CD14-positive monocyte (primary cell): ENCODE measurements at regions not wholly inside any gene's neighbourhood (a gene's known extent, or its start where the extent isn't known, plus 50 kb on each side); places are given as distances from the start of the nearest gene placed in this dataset.

Experiments
- DNase-seq, 3 donors: peaks; one replicate each; pipeline ENCODE4 v3.0.0-alpha.2; 2011 to 2022
- H2AFZ ChIP-seq: 2 replicates; pipeline ENCODE4 v1.6.0; 2012; ENCODE audit warnings: mild to moderate bottlenecking, low read depth, low read length, inconsistent platforms; ENCODE audit not compliant: insufficient read depth, poor library complexity, severe bottlenecking
- H3K27ac ChIP-seq, 2 donors: 1 replicate in 1 of 2; 2 replicates in 1 of 2; pipeline ENCODE4 v1.5.1; 2012 to 2013; ENCODE audit warnings: low read length in 2 of 2, control low read depth in 1 of 2, inconsistent platforms in 1 of 2, low read depth in 1 of 2, mild to moderate bottlenecking in 1 of 2
- H3K27me3 ChIP-seq, 2 donors: one replicate each; pipeline versions ENCODE4 v1.6.0 to v1.6.1; 2011 to 2013; ENCODE audit warnings: low read length in 2 of 2; ENCODE audit not compliant: control insufficient read depth in 2 of 2, insufficient read depth in 2 of 2
- H3K36me3 ChIP-seq, 2 donors: replicated peaks in 1 of 2; 1 replicate in 1 of 2; 2 replicates in 1 of 2; pipeline versions ENCODE4 v1.5.1 to v1.6.1; 2012 to 2013; ENCODE audit warnings: low read length in 2 of 2, control low read depth in 1 of 2, inconsistent platforms in 1 of 2, mild to moderate bottlenecking in 1 of 2; ENCODE audit not compliant: insufficient read depth in 2 of 2, control insufficient read depth in 1 of 2
- H3K4me1 ChIP-seq, 2 donors: 1 replicate in 1 of 2; 2 replicates in 1 of 2; pipeline versions ENCODE4 v1.5.1 to v1.6.1; 2012 to 2013; ENCODE audit warnings: low read length in 2 of 2, control low read depth in 1 of 2, inconsistent platforms in 1 of 2, mild to moderate bottlenecking in 1 of 2, moderate library complexity in 1 of 2; ENCODE audit not compliant: insufficient read depth in 2 of 2, control insufficient read depth in 1 of 2
- H3K4me2 ChIP-seq: replicated peaks from 2 replicates; pipeline ENCODE3; 2012; ENCODE audit warnings: low read length, moderate library complexity, mild to moderate bottlenecking; ENCODE audit not compliant: poor library complexity, severe bottlenecking; ENCODE audit errors: extremely low read depth
- H3K4me3 ChIP-seq, 3 experiments: fragments of 200-600 bp in 1 of 3; sonication (generic) in 1 of 3; replicated peaks in 1 of 3; 1 replicate in 2 of 3; 2 replicates in 1 of 3; pipeline ENCODE4 v1.5.1; 2011 to 2013; ENCODE audit warnings: low read length in 3 of 3, mild to moderate bottlenecking in 3 of 3, control low read depth in 2 of 3, low read depth in 2 of 3, inconsistent platforms in 1 of 3, moderate library complexity in 1 of 3
- H3K79me2 ChIP-seq: 2 replicates; pipeline ENCODE4 v1.6.0; 2012; ENCODE audit warnings: mild to moderate bottlenecking, control low read depth, inconsistent platforms, low read length, moderate library complexity; ENCODE audit not compliant: insufficient read depth
- H3K9ac ChIP-seq: 2 replicates; pipeline ENCODE4 v1.6.0; 2017; ENCODE audit warnings: low read length, mild to moderate bottlenecking; ENCODE audit not compliant: insufficient read depth, poor library complexity, severe bottlenecking
- H3K9me3 ChIP-seq, 2 donors: replicated peaks in 1 of 2; 1 replicate in 1 of 2; 2 replicates in 1 of 2; pipeline versions ENCODE4 v1.5.1 to v1.6.1; 2012 to 2013; ENCODE audit warnings: low read length in 2 of 2, control low read depth in 1 of 2; ENCODE audit not compliant: control insufficient read depth in 1 of 2, insufficient read depth in 1 of 2
- H4K20me1 ChIP-seq: 2 replicates; pipeline ENCODE4 v1.6.0; 2012; ENCODE audit warnings: mild to moderate bottlenecking, low read length, control low read depth, moderate library complexity; ENCODE audit not compliant: insufficient read depth
- H3K27ac Mint-ChIP-seq, 7 donors: one replicate each; pipeline ENCODE4 v1.8.0; 2020; ENCODE audit warnings: mild to moderate bottlenecking in 7 of 7, mixed read lengths in 7 of 7, moderate library complexity in 6 of 7, inconsistent platforms in 2 of 7
- H3K27me3 Mint-ChIP-seq, 3 donors: one replicate each; pipeline ENCODE4 v1.8.0; 2021 to 2022; ENCODE audit warnings: low read depth in 3 of 3, mild to moderate bottlenecking in 3 of 3, mixed read lengths in 3 of 3, moderate library complexity in 3 of 3, inconsistent platforms in 1 of 3
- H3K36me3 Mint-ChIP-seq, 2 donors: one replicate each; pipeline ENCODE4 v1.8.0; 2020; ENCODE audit warnings: mixed read lengths in 2 of 2, inconsistent platforms in 1 of 2, mild to moderate bottlenecking in 1 of 2
- H3K4me1 Mint-ChIP-seq: one replicate; pipeline ENCODE4 v1.8.0; 2020; ENCODE audit warnings: mild to moderate bottlenecking, mixed read lengths
- H3K4me3 Mint-ChIP-seq, 2 donors: one replicate each; pipeline ENCODE4 v1.8.0; 2020; ENCODE audit warnings: mild to moderate bottlenecking in 2 of 2, mixed read lengths in 2 of 2, moderate library complexity in 1 of 2
- H3K9me3 Mint-ChIP-seq, 7 donors: one replicate each; pipeline ENCODE4 v1.8.0; 2020 to 2022; ENCODE audit warnings: mixed read lengths in 7 of 7, mild to moderate bottlenecking in 6 of 7, moderate library complexity in 6 of 7, inconsistent platforms in 2 of 7
- CTCF ChIP-seq: fragments of 200-600 bp; IDR thresholded peaks from one replicate; pipeline ENCODE4 v1.8.0; 2022; ENCODE audit warnings: antibody characterized with exemption, mild to moderate bottlenecking
- WGBS: methylation state at CpG from one replicate; pipeline ENCODE4 v1.1.5; 2013; ENCODE audit warnings: missing lambda C conversion rate; ENCODE audit not compliant: insufficient coverage; 5-methylcytosine and 5-hydroxymethylcytosine counted together
- intact Hi-C, 2 donors: fragments of 100-400 bp; cut with micrococcal nuclease; formaldehyde crosslinking; loops; one replicate each; pipeline versions ENCODE4 v1.15.0 to v1.15.1; 2023

GRCh38 chr1:84069236-84069845 is 70.4 kb upstream of the TTLL7 start:
- H3K9me3 ChIP-seq = peaks cover 11 to 17% of the 10 kb centered on the region in 2 donors
- no peaks in the 10 kb centered on the region for H4K20me1 ChIP-seq
- H3K27me3 ChIP-seq = no peaks in the 10 kb centered on the region
- Mint-ChIP-seq H3K4me1 (no peaks in the 10 kb centered on the region), H3K4me3 (no peak overlapping the region), H3K27ac (no peak overlapping the region), H3K36me3 (peaks cover 0 to 2% of the 10 kb centered on the region in 2 donors), H3K27me3 (peaks cover 0 to 3% (median 3%) of the 10 kb centered on the region in 3 donors), H3K9me3 (peaks cover 9 to 34% (median 19%) of the 10 kb centered on the region in 7 donors)
- TF ChIP-seq CTCF = no peak
- DNase-seq = no peak
- H3K4me3 ChIP-seq = no peak overlapping the region
- intact Hi-C loops = no loop called here
- no peak overlapping the region for H3K4me2 ChIP-seq
- no peak overlapping the region for H3K9ac ChIP-seq
- H3K79me2 ChIP-seq = no peaks in the 10 kb centered on the region
- no peak overlapping the region for H3K27ac ChIP-seq
- no peaks in the 10 kb centered on the region for H3K4me1 ChIP-seq
- no peak overlapping the region for H2AFZ ChIP-seq
- H3K36me3 ChIP-seq = no peaks in the 10 kb centered on the region
- no CpG with 5 or more reads among the region's 2 CpGs for WGBS

GRCh38 chr1:84062496-84062895 is 63.6 kb upstream of the TTLL7 start:
- H3K4me3 ChIP-seq = no peak overlapping the region
- H2AFZ ChIP-seq = no peak overlapping the region
- H3K27ac ChIP-seq = no peak overlapping the region
- no peaks in the 10 kb centered on the region for H3K27me3 ChIP-seq
- Mint-ChIP-seq H3K4me1 (no peaks in the 10 kb centered on the region), H3K9me3 (peaks cover 0 to 8% (median 3%) of the 10 kb centered on the region in 7 donors), H3K27me3 (peaks cover 0 to 4% (median 3%) of the 10 kb centered on the region in 3 donors), H3K36me3 (no peaks in the 10 kb centered on the region), H3K27ac (no peak overlapping the region), H3K4me3 (no peak overlapping the region)
- H3K36me3 ChIP-seq = no peaks in the 10 kb centered on the region
- no peaks in the 10 kb centered on the region for H3K79me2 ChIP-seq
- H3K9ac ChIP-seq = no peak overlapping the region
- H3K4me1 ChIP-seq = no peaks in the 10 kb centered on the region
- H3K4me2 ChIP-seq = no peak overlapping the region
- WGBS = no CpG with 5 or more reads among the region's 1 CpG
- intact Hi-C loops = no loop called here
- no peak for TF ChIP-seq CTCF
- no peaks in the 10 kb centered on the region for H4K20me1 ChIP-seq
- H3K9me3 ChIP-seq = peaks cover 4 to 5% of the 10 kb centered on the region in 2 donors
- DNase-seq = no peak
